ENCODE measurements at regions not wholly inside any gene's neighbourhood (a gene's known extent, or its start where the extent isn't known, plus 50 kb on each side); places are given as distances from the start of the nearest gene placed in this dataset.

GRCh38 chr2:5459041-5459440, 233.1 kb upstream of the SOX11 start:
- no peak for DNase-seq

- DNase-seq = no peak
Measured at GRCh38 chr2:5464657-5465056, 227.5 kb upstream of the SOX11 start.

GRCh38 chr2:5465859-5466258, 226.3 kb upstream of the SOX11 start:
- DNase-seq = no peak

- no peak for DNase-seq
Measured at GRCh38 chr2:5467178-5467905, 224.8 kb upstream of the SOX11 start.

DNA sequence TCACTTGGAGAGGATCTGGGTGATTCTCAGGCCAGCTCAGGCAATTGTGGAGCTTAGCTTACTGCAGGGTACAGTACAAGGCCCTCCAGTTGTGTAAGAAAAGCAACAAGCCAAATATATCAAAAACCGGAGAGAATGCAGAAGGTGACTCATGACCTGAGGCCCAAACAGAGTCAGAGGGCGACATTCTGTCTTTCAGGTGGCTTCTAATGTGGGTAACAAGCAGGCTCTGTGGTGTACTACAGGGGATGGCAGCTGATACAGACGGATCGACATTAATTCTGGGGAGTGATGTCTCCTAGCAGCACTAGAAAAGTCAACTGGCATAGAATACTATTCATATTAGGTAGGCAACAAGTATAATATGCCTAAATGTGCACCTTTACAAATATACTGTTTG, 219.5 kb upstream of the SOX11 start:
- no peak for DNase-seq

- no peak for DNase-seq
Measured at GRCh38 chr2:5473635-5474034, 218.5 kb upstream of the SOX11 start.

DNA sequence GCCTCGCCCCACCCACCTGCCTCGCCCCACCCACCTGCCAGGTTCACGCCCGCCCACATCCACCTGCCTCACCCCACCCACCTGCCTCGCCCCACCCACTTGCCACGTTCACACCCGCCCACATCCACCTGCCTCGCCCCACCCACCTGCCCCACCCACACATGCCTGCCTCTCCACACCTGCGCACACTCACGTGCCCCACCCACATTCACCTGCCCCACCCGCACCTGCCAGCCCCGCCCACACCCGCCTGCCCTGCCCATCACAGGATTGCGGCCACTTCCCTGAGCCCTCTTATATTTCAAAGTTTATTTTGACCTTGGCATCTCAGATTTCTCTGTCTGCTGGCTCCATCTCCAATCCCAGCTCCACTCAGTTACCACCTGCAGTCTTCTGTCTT, 217.5 kb upstream of the SOX11 start:
- DNase-seq = no peak

- DNase-seq = no peak
Measured at GRCh38 chr2:5479265-5479928, 212.8 kb upstream of the SOX11 start.

GRCh38 chr2:5482929-5483331, 209.3 kb upstream of the SOX11 start:
- no peak for DNase-seq

DNA sequence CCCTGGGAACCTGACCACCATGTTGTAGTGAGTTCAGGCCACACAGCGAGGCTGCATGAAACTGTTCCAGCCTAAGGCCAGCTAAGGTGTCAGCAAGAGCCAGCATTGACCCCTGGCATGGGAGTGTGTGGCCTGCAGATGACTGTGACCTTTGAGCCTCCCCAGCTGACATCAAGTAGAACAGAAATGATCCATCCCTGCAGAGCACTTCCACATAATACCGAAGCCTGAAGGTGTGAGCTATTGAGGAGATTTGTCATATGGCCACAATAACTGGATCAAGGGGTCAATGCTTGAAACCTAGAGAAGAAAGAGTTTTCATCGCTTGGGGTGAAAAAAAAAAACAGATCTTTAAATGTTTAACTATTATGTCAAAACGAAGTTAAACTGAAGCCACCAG, 207.3 kb upstream of the SOX11 start:
- DNase-seq = no peak

GRCh38 chr2:5491523-5491922, 200.7 kb upstream of the SOX11 start:
- no peak for DNase-seq

GRCh38 chr2:5493256-5493655, 198.9 kb upstream of the SOX11 start:
- DNase-seq = no peak

- no peak for DNase-seq
Measured at GRCh38 chr2:5494212-5494611, 198.0 kb upstream of the SOX11 start.

DNA sequence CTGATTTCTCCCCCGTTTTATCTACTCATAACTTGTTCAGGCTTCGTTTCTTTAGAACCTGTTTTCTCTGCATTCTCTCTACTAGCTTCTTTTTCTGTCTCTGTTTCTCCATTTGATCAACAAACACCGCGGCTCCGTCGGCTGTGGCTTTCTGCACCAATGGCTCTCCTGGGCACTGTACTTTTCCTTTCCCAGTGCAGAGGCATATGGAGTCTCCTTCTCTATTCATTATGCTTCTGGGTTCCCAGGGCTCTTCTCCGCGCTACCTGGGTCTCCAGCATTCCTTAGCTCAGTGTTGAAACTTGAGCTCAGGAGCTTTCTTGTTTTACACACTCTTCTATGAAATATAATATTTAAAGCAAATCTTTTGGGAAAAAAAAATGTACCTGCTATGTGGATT, 196.6 kb upstream of the SOX11 start:
- no peak for DNase-seq

DNA sequence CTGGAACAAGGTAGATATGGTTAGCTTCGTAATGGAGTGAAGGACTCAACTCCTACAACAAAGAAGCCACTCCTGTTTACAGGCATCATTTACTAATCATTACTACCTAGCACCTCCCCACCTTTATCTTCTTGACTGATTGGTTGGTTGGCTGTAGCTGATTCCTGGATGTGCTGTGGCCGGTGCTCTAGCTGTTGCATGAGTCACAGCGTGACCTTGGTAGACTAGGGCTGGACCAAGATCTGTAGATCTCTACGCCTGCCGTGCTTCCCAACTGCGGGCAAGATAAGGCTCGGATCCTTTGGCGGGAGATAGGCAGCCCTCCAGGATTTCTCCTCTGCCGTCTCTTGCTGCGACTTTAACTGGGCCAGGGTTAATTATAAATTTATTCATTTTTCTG, 194.3 kb upstream of the SOX11 start:
- DNase-seq = no peak

GRCh38 chr2:5501807-5502206, 190.4 kb upstream of the SOX11 start:
- DNase-seq = no peak

DNA sequence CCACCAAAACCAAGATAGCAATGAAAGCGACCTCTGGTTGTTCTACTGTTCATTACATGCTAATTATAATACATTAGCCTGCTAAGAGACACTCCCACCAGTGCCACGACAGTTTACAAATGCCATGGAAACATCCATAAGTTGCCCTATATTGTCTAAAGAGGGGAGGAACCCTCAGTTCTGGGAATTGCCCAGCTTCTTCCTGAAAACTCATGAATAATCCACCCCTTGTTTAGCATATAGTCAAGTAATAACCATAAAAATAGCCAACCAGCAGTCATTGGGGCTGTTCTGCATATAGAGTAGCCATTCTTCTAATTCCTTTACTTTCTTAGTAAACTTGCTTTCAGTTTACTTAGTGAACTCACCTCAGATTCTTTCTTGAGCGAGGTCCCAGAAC, 189.8 kb upstream of the SOX11 start:
- DNase-seq = no peak

GRCh38 chr2:5504756-5505155, 187.4 kb upstream of the SOX11 start:
- no peak for DNase-seq

GRCh38 chr2:5507367-5507766, 184.8 kb upstream of the SOX11 start:
- DNase-seq = no peak

DNA sequence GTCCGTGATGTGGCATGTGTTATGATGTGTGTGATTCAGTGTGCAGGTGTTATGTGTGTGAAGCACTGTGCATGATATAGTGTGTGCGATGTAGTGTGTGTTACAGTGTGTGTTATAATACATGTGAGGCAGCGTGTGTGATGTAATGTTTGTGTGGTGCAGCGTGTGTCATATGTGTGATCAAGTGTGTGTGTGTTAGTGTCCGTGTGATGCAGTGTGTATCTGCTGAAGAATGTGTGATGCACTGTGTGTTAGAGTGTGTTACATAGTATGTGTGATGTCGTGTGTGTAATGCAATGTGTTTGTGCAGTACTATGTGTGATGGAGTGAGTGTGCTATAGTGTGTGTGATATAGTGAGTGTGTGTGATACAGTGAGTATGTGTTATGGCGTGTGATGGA, 182.8 kb upstream of the SOX11 start:
- DNase-seq = no peak

GRCh38 chr2:5510082-5510481, 182.1 kb upstream of the SOX11 start:
- no peak for DNase-seq

GRCh38 chr2:5515693-5516092, 176.5 kb upstream of the SOX11 start:
- DNase-seq = no peak

DNA sequence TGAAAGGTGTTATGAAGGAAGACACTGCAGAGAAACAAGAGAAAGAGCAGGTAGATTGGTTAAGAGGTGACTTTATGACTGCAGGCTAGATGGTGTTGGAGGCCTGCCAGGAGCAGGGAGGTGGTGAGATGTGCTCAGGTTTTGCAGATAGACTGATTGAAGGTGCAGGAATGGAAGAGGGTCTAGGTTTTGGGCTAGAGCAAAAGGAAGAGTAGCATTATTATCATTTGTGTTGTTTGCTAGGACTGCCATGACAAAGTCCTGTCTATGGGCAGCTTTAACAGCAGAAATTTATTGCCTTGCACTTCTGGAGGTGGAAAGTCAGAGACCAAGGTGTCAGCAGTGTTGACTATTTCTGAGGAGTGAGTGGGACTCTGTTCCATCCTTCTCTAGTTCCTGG, 172.9 kb upstream of the SOX11 start:
- DNase-seq = no peak

DNA sequence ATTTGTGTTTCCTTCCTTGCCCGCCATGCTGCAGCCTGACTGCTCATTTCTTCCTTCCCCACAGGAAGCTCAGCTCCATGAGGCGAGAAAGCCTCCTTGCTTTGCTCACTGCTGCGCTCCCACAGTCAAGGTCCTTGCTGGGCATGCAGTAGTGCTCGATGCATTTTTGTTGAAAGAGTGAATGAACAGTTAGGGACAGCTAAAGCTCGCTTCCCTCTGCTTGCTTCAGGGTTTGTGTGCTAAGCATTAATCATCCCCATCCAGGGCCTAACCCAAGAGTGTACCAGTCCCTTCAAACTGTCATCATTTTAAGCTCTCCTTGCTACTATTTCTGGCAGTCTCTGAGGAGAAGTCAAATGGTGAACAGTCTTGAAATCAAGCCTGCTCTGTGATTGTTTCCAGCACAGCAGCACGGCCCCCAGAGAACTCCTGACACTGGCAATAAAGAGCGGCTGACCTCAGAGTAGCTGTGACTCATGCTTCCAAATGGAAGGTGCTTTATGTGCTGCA, 171.7 kb upstream of the SOX11 start:
- no peak for DNase-seq

- DNase-seq = no peak
Measured at GRCh38 chr2:5521461-5521860, 170.7 kb upstream of the SOX11 start.

All from hippocampal formation (tissue), 2 donors.